ENCODE measurements at regions not wholly inside any gene's neighbourhood (a gene's known extent, or its start where the extent isn't known, plus 50 kb on each side); places are given as distances from the start of the nearest gene placed in this dataset.

DNA sequence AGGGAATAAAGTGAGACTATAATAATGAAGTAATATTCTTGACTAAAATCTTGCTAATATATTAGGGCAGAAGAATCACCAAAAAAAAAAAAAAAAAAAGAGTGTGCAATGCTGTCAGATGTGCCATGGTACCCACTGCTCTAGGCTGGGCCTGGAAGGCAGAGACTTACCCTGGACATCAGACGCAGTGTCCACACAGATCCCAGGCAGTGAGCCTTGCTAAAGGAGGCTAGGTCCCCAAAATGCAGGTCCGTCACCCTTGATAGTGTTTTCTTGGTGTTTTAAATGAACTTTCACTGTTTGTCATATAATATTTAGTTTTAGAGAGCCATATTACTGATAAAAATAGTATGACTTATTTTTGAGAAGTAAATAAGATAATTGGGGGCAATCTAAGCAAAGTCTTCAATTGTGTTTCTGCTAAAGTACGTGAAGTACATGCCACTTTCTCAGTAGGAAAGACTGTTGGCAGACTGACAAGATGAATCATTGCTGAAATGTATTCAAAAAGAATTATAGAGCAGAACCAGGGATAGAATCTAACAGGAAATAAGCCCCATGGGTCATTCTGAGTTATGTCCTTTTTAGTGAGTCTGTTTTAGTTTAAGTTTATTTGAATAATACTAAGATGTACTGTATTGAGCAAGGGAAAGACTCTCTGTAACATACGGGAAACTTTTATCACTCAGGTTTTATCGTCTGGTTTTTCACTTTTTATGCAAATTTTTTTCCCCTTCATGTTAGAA is 74.6 kb upstream of the PDC start:
- no peaks in the 10 kb centered on the region for H3K9me2 ChIP-seq (ENCODE audit: insufficient read depth)
- Mint-ChIP-seq H3K9me3 (peaks cover 3% of the 10 kb centered on the region; the same call in 1 of the 3 replicates), H3K36me3 (ENCODE audit: low read depth) (peaks cover 4% of the 10 kb centered on the region; the same call in 1 of the 3 replicates), H3K4me1 (no peaks in the 10 kb centered on the region), H3K27ac (no peak overlapping the region), H3K27me3 (ENCODE audit: insufficient read depth, low read depth, poor library complexity) (peaks cover 5% of the 10 kb centered on the region), H3K4me3 (no peak overlapping the region)
- H3K4me2 ChIP-seq, result no peak overlapping the region
- H4K20me1 ChIP-seq (replicated peaks; ENCODE audit: insufficient read depth), result no peaks in the 10 kb centered on the region
- H3F3A ChIP-seq (replicated peaks; ENCODE audit: low read depth), result no peaks in the 10 kb centered on the region
- TF ChIP-seq, protein P1, sequence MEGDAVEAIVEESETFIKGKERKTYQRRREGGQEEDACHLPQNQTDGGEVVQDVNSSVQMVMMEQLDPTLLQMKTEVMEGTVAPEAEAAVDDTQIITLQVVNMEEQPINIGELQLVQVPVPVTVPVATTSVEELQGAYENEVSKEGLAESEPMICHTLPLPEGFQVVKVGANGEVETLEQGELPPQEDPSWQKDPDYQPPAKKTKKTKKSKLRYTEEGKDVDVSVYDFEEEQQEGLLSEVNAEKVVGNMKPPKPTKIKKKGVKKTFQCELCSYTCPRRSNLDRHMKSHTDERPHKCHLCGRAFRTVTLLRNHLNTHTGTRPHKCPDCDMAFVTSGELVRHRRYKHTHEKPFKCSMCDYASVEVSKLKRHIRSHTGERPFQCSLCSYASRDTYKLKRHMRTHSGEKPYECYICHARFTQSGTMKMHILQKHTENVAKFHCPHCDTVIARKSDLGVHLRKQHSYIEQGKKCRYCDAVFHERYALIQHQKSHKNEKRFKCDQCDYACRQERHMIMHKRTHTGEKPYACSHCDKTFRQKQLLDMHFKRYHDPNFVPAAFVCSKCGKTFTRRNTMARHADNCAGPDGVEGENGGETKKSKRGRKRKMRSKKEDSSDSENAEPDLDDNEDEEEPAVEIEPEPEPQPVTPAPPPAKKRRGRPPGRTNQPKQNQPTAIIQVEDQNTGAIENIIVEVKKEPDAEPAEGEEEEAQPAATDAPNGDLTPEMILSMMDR (conservative IDR thresholded peaks at IDR 0.05; ENCODE audit: low read depth in 2 of 2), result no peak
- TF ChIP-seq ZNF114 (CRISPR knock-in tag; IDR thresholded peaks at IDR 0.05) (no peak), CREB1 (CRISPR knock-in tag; IDR thresholded peaks at IDR 0.05; ENCODE audit: low read depth) (no peak), STAT1 (IDR thresholded peaks at IDR 0.05; ENCODE audit: unreplicated experiment) (no peak), NANOG (IDR thresholded peaks at IDR 0.05; ENCODE audit: borderline replicate concordance) (no peak), ZNF331 (CRISPR knock-in tag; IDR thresholded peaks at IDR 0.05; ENCODE audit: low read depth) (no peak), POLR2AphosphoS5 (IDR thresholded peaks at IDR 0.05; ENCODE audit: low read depth) (no peak)
- TF ChIP-seq, protein P2, sequence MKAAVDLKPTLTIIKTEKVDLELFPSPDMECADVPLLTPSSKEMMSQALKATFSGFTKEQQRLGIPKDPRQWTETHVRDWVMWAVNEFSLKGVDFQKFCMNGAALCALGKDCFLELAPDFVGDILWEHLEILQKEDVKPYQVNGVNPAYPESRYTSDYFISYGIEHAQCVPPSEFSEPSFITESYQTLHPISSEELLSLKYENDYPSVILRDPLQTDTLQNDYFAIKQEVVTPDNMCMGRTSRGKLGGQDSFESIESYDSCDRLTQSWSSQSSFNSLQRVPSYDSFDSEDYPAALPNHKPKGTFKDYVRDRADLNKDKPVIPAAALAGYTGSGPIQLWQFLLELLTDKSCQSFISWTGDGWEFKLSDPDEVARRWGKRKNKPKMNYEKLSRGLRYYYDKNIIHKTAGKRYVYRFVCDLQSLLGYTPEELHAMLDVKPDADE (IDR thresholded peaks at IDR 0.05), result no peak
- TF ChIP-seq, protein P3, sequence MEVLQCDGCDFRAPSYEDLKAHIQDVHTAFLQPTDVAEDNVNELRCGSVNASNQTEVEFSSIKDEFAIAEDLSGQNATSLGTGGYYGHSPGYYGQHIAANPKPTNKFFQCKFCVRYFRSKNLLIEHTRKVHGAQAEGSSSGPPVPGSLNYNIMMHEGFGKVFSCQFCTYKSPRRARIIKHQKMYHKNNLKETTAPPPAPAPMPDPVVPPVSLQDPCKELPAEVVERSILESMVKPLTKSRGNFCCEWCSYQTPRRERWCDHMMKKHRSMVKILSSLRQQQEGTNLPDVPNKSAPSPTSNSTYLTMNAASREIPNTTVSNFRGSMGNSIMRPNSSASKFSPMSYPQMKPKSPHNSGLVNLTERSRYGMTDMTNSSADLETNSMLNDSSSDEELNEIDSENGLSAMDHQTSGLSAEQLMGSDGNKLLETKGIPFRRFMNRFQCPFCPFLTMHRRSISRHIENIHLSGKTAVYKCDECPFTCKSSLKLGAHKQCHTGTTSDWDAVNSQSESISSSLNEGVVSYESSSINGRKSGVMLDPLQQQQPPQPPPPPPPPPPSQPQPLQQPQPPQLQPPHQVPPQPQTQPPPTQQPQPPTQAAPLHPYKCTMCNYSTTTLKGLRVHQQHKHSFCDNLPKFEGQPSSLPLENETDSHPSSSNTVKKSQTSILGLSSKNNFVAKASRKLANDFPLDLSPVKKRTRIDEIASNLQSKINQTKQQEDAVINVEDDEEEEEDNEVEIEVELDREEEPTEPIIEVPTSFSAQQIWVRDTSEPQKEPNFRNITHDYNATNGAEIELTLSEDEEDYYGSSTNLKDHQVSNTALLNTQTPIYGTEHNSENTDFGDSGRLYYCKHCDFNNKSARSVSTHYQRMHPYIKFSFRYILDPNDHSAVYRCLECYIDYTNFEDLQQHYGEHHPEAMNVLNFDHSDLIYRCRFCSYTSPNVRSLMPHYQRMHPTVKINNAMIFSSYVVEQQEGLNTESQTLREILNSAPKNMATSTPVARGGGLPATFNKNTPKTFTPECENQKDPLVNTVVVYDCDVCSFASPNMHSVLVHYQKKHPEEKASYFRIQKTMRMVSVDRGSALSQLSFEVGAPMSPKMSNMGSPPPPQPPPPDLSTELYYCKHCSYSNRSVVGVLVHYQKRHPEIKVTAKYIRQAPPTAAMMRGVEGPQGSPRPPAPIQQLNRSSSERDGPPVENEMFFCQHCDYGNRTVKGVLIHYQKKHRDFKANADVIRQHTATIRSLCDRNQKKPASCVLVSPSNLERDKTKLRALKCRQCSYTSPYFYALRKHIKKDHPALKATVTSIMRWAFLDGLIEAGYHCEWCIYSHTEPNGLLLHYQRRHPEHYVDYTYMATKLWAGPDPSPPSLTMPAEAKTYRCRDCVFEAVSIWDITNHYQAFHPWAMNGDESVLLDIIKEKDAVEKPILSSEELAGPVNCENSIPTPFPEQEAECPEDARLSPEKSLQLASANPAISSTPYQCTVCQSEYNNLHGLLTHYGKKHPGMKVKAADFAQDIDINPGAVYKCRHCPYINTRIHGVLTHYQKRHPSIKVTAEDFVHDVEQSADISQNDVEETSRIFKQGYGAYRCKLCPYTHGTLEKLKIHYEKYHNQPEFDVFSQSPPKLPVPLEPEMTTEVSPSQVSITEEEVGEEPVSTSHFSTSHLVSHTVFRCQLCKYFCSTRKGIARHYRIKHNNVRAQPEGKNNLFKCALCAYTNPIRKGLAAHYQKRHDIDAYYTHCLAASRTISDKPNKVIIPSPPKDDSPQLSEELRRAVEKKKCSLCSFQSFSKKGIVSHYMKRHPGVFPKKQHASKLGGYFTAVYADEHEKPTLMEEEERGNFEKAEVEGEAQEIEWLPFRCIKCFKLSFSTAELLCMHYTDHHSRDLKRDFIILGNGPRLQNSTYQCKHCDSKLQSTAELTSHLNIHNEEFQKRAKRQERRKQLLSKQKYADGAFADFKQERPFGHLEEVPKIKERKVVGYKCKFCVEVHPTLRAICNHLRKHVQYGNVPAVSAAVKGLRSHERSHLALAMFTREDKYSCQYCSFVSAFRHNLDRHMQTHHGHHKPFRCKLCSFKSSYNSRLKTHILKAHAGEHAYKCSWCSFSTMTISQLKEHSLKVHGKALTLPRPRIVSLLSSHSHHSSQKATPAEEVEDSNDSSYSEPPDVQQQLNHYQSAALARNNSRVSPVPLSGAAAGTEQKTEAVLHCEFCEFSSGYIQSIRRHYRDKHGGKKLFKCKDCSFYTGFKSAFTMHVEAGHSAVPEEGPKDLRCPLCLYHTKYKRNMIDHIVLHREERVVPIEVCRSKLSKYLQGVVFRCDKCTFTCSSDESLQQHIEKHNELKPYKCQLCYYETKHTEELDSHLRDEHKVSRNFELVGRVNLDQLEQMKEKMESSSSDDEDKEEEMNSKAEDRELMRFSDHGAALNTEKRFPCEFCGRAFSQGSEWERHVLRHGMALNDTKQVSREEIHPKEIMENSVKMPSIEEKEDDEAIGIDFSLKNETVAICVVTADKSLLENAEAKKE (CRISPR knock-in tag; IDR thresholded peaks at IDR 0.05), result no peak
- no peak overlapping the region for H3K4me3 ChIP-seq
- no peaks in the 10 kb centered on the region for H3K79me2 ChIP-seq (replicated peaks; ENCODE audit: insufficient read depth)
- no peaks in the 10 kb centered on the region for H3K4me1 ChIP-seq (ENCODE audit: insufficient read depth)
- no peaks in the 10 kb centered on the region for H3K36me3 ChIP-seq (ENCODE audit: insufficient read depth)
- H2AFZ ChIP-seq, result no peak overlapping the region
- no peaks in the 10 kb centered on the region for H3K27me3 ChIP-seq (ENCODE audit: insufficient read depth)
- H3K27ac ChIP-seq (ENCODE audit: low read depth), result no peak overlapping the region
- ATAC-seq, result no peak
- no peak for DNase-seq (ENCODE audit: low spot score)

All from GM23338 (cell line).